ENCODE measurements at regions not wholly inside any gene's neighbourhood (a gene's known extent, or its start where the extent isn't known, plus 50 kb on each side); places are given as distances from the start of the nearest gene placed in this dataset.

DNA sequence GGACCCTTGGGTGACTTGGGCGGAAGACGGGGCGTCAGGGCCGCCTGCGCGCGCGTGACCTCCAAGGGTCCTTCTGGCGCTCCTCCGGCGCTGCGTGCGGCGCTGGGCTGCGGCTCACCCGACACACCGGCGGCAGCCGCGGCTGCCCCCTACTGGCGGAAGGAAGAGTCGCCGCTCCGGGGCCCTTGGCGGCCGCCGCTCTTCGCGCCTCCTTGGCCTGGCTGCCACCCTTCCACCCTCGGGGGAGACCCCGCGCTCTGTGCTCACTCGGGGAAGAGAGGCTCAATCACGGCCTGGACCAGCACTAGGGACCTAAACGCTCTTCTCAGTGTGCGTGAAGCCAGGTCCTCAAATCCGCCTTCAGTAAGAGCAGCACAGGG is 89.7 kb downstream of the DMRTA2 start:
- H3K4me1 ChIP-seq (ENCODE audit: control insufficient read depth, insufficient read depth, low read length) = peaks cover 4% of the 10 kb centered on the region
- no peaks in the 10 kb centered on the region for H3K36me3 ChIP-seq (ENCODE audit: control insufficient read depth, insufficient read depth, low read length)
- H3K4me3 ChIP-seq (ENCODE audit: low read length) = peak overlapping the region; percentile 69
- H3K9ac ChIP-seq (ENCODE audit: low read length) = no peak overlapping the region
- no peaks in the 10 kb centered on the region for H3K27me3 ChIP-seq (ENCODE audit: control insufficient read depth, insufficient read depth, low read length)
- H3K27ac ChIP-seq (ENCODE audit: low read depth, low read length) = no peak overlapping the region

DNA sequence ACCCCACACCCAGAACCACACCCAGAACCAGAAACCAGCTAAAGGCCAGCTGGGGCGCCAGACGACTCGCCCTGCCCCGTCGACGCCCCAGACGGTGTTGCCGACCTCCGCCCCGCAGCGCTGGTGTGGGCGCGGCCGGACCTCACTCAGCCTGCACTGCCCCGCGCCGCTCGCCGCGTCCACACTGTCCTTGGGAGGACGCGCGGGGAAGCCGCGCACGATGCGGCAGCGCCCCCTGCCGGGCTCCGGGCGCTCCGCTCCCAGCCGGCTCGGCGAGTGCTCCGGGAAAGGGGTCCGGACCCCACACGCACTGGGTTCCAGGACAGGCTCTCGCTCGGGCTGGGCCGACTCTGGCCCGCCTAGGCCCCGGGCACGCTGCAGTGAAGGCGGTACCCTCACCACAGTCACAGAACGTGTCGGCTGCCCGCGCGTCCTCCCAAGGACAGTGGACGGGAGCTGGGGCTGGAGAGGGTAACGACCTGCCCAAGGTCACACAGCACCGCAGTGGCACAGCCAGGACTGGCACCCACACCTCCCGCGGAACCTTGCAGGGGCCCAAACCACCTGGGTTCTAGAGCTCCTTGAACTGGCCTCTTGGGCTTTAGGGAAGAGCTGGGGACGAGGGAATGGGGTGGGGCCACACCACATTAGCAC is 90.2 kb downstream of the DMRTA2 start:
- Histone ChIP-seq H3K27ac (ENCODE audit: low read depth, low read length) (no peak overlapping the region), H3K36me3 (ENCODE audit: control insufficient read depth, insufficient read depth, low read length) (no peaks in the 10 kb centered on the region), H3K4me1 (ENCODE audit: control insufficient read depth, insufficient read depth, low read length) (peaks cover 4% of the 10 kb centered on the region), H3K9ac (ENCODE audit: low read length) (no peak overlapping the region), H3K27me3 (ENCODE audit: control insufficient read depth, insufficient read depth, low read length) (no peaks in the 10 kb centered on the region), H3K4me3 (ENCODE audit: low read length) (peak overlapping the region; percentile 69)

DNA sequence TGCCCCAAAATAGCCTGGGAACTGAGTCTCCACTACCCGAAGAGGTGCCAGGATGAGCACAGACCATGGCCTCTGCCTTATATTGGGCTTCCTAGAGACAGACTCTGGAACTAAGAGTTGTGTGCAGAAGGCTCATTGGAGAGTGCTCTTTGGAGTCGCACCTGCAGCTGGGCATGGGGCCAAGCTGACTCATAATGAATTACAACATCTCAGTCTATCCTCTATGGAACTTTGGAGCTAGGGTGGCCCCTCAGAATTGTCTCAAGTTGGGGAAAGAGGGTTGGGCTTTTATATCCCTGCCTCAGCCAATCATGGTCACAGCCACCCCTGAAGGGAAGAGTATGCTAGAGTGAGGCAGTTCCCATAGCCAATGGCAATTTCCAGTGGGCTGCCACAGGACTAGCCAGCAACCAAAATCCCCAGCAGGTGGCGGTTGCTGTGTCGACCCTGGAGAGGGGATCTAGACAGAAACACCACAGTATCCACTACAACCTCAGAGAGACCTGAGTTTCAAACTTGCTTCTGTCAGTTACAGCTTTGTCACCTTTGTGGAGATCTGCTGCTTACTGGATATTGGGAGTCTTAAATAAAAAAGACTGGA is 93.8 kb downstream of the DMRTA2 start:
- H3K4me1 ChIP-seq (ENCODE audit: control insufficient read depth, insufficient read depth, low read length) = peaks cover 4% of the 10 kb centered on the region
- H3K36me3 ChIP-seq (ENCODE audit: control insufficient read depth, insufficient read depth, low read length) = no peaks in the 10 kb centered on the region
- H3K4me3 ChIP-seq (ENCODE audit: low read length) = no peak overlapping the region
- H3K27me3 ChIP-seq (ENCODE audit: control insufficient read depth, insufficient read depth, low read length) = no peaks in the 10 kb centered on the region
- H3K9ac ChIP-seq (ENCODE audit: low read length) = no peak overlapping the region
- H3K27ac ChIP-seq (ENCODE audit: low read depth, low read length) = no peak overlapping the region

DNA sequence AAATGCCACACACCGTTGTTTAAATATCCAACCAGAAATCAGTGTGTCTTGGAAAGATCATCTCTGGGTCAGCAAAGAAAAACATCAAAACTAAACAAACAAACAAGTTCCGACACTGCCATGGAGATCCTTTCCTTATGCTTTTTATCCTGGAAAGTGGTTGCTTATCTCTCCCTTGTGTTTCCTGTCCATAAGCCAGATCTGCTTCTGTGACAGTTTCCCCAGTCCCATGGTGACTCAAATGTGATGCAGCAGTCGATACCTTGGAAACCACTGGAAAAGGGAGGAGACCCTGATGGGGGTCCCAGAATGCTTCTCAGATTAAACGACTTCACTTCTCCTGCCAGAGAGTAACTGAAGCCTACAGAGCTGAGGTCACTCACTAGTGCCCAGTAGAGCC is 94.7 kb downstream of the DMRTA2 start:
- H3K4me3 ChIP-seq (ENCODE audit: low read length) = no peak overlapping the region
- H3K27ac ChIP-seq (ENCODE audit: low read depth, low read length) = no peak overlapping the region
- H3K9ac ChIP-seq (ENCODE audit: low read length) = no peak overlapping the region
- no peaks in the 10 kb centered on the region for H3K27me3 ChIP-seq (ENCODE audit: control insufficient read depth, insufficient read depth, low read length)
- no peaks in the 10 kb centered on the region for H3K36me3 ChIP-seq (ENCODE audit: control insufficient read depth, insufficient read depth, low read length)
- H3K4me1 ChIP-seq (ENCODE audit: control insufficient read depth, insufficient read depth, low read length) = no peaks in the 10 kb centered on the region

DNA sequence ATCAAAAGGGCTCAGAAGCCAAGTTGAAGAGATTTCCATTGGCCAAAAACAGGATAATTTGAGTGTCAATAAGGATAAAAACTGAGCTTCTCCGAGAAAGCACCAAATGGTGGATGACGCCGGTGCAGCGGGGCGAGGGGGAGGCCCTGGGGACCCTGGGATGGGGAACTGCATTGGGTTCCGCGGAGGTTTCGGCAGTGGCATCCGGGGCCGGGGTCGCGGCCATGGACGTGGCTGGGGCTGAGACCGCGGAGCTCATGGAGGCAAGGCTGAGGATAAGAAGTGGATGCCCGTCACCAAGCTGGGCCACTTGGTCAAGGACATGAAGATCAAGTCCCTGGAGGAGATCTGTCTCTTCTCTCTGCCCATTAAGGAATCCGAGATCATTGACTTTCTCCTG is 97.2 kb downstream of the DMRTA2 start:
- Histone ChIP-seq H3K4me1 (ENCODE audit: control insufficient read depth, insufficient read depth, low read length) (no peaks in the 10 kb centered on the region), H3K4me3 (ENCODE audit: low read length) (no peak overlapping the region), H3K36me3 (ENCODE audit: control insufficient read depth, insufficient read depth, low read length) (no peaks in the 10 kb centered on the region), H3K27ac (ENCODE audit: low read depth, low read length) (no peak overlapping the region), H3K9ac (ENCODE audit: low read length) (no peak overlapping the region), H3K27me3 (ENCODE audit: control insufficient read depth, insufficient read depth, low read length) (no peaks in the 10 kb centered on the region)

DNA sequence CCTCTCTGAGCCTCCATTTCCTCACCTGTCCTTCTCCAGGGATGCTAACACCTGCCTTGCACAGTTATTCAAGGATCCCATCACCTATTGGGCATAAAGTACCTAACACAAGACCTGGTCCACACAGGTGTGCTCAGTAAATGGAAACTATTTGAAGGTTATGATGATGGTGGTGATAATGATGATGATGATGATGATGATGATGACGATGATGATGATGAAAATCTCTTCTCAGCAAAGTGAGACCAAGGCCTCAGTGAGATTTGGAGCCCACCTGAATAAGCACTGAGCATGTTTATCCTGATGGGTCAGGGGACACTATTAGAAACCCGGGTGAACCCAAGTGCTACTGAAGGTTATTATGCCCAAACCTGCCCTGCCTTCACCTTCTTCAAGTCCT is 100.7 kb downstream of the DMRTA2 start:
- Histone ChIP-seq H3K4me1 (ENCODE audit: control insufficient read depth, insufficient read depth, low read length) (no peaks in the 10 kb centered on the region), H3K27ac (ENCODE audit: low read depth, low read length) (no peak overlapping the region), H3K36me3 (ENCODE audit: control insufficient read depth, insufficient read depth, low read length) (no peaks in the 10 kb centered on the region), H3K9ac (ENCODE audit: low read length) (no peak overlapping the region), H3K4me3 (ENCODE audit: low read length) (no peak overlapping the region), H3K27me3 (ENCODE audit: control insufficient read depth, insufficient read depth, low read length) (no peaks in the 10 kb centered on the region)

DNA sequence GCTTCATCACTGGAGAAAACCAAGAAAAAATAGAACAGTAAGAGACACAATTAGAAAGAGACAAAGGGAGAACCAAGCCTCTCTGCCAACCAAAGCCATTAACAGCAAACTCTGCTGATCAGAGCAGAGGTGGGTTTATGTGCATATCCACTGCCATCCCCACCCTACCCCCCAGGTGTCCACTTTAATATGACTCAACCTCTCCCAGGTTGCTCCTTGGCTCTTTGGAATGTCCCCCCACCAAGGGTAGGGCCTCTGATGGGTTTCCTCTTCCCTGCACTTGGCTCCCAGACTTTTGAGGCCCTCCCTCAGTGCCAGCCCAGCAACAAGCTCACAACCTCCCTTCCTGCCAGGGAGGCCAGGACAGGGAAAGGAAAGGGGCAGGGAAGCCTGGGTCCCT is 104.8 kb downstream of the DMRTA2 start:
- H3K36me3 ChIP-seq (ENCODE audit: control insufficient read depth, insufficient read depth, low read length) = no peaks in the 10 kb centered on the region
- no peak overlapping the region for H3K27ac ChIP-seq (ENCODE audit: low read depth, low read length)
- no peaks in the 10 kb centered on the region for H3K4me1 ChIP-seq (ENCODE audit: control insufficient read depth, insufficient read depth, low read length)
- no peak overlapping the region for H3K9ac ChIP-seq (ENCODE audit: low read length)
- H3K4me3 ChIP-seq (ENCODE audit: low read length) = no peak overlapping the region
- H3K27me3 ChIP-seq (ENCODE audit: control insufficient read depth, insufficient read depth, low read length) = no peaks in the 10 kb centered on the region

DNA sequence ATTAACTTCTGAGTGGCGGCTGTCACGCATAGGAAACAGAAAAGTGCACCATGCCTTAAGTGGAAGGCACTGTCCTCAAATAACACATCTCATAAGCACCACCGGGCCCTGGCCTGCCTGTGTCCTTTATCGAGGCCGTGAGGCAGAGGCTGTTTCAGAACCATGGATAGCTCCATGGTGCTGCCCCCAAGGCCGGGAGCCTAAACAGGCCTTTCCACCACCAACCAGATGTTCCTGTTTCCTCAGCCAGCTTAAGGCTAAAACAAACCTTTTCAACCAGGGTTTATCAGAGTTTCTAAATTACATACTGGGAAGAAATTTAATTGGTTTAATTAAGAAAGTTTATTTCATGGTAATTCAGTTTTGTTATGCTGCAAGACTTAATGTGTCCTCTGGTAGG is 114.4 kb downstream of the DMRTA2 start:
- no peaks in the 10 kb centered on the region for H3K36me3 ChIP-seq (ENCODE audit: control insufficient read depth, insufficient read depth, low read length)
- no peak overlapping the region for H3K9ac ChIP-seq (ENCODE audit: low read length)
- H3K4me1 ChIP-seq (ENCODE audit: control insufficient read depth, insufficient read depth, low read length) = no peaks in the 10 kb centered on the region
- H3K4me3 ChIP-seq (ENCODE audit: low read length) = no peak overlapping the region
- no peak overlapping the region for H3K27ac ChIP-seq (ENCODE audit: low read depth, low read length)
- no peaks in the 10 kb centered on the region for H3K27me3 ChIP-seq (ENCODE audit: control insufficient read depth, insufficient read depth, low read length)

DNA sequence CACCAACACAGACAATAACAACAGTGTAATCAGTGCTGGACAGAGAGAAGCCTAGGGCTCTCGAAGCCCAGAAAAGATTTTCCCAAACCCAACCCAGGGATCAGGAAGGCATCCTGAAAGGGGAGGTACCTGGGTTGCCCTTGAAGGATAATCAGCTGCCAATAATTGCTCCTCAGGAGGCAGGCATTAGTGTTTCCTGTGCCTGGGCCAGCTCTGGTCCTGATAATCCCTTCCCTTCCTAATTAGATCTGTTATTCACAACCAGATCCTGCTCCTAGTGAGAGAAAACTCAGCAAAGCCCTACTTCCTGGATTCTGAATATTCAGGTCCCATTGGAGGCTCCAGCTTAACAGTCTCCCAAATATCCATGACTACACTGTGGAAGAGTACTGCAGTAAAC is 117.4 kb downstream of the DMRTA2 start:
- Histone ChIP-seq H3K4me1 (ENCODE audit: control insufficient read depth, insufficient read depth, low read length) (no peaks in the 10 kb centered on the region), H3K4me3 (ENCODE audit: low read length) (no peak overlapping the region), H3K27me3 (ENCODE audit: control insufficient read depth, insufficient read depth, low read length) (no peaks in the 10 kb centered on the region), H3K9ac (ENCODE audit: low read length) (no peak overlapping the region), H3K27ac (ENCODE audit: low read depth, low read length) (no peak overlapping the region), H3K36me3 (ENCODE audit: control insufficient read depth, insufficient read depth, low read length) (no peaks in the 10 kb centered on the region)

DNA sequence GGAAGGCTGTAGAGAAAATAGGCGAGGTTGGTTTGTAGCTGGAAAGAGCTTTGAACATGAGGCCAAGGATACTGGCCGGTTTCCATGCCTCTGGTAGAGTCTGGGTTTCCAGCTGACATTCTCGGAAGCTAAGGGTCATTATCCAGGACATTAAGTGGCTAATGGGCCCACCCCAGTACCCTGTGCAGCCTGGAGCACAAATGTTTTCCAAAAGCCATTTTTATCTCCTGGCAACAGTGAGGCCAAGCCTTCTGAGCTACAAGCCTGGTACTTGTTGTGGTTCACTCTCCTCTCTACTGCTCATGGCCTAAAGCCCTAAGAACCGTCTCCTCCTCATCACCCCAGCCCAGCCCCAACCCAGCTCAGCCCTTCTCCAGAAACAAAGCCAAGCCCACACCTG is 122.9 kb downstream of the DMRTA2 start:
- Histone ChIP-seq H3K4me1 (ENCODE audit: control insufficient read depth, insufficient read depth, low read length) (no peaks in the 10 kb centered on the region), H3K4me3 (ENCODE audit: low read length) (no peak overlapping the region), H3K9ac (ENCODE audit: low read length) (no peak overlapping the region), H3K27me3 (ENCODE audit: control insufficient read depth, insufficient read depth, low read length) (no peaks in the 10 kb centered on the region), H3K27ac (ENCODE audit: low read depth, low read length) (no peak overlapping the region), H3K36me3 (ENCODE audit: control insufficient read depth, insufficient read depth, low read length) (no peaks in the 10 kb centered on the region)

DNA sequence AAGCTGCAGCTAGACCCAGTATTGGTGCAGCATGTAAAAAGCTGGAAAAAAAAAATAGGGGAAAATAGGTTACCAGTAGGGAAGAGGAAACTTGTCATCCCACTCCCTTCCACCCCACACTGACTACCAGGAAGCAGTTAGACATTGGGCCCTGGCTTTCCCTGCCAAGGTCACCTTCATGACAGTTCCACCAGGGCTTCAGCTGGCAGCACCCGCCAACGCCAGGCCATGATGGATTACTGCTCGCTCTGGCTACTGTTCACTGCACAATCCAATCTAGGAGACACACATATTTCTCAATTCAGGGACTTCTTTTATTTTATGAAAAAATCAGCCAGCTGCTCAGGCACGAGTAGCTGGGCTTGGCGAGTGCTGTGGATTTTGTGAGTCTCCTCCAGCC is 127.7 kb downstream of the DMRTA2 start:
- Histone ChIP-seq H3K27ac (ENCODE audit: low read depth, low read length) (no peak overlapping the region), H3K36me3 (ENCODE audit: control insufficient read depth, insufficient read depth, low read length) (no peaks in the 10 kb centered on the region), H3K9ac (ENCODE audit: low read length) (no peak overlapping the region), H3K4me1 (ENCODE audit: control insufficient read depth, insufficient read depth, low read length) (no peaks in the 10 kb centered on the region), H3K4me3 (ENCODE audit: low read length) (no peak overlapping the region), H3K27me3 (ENCODE audit: control insufficient read depth, insufficient read depth, low read length) (no peaks in the 10 kb centered on the region)

DNA sequence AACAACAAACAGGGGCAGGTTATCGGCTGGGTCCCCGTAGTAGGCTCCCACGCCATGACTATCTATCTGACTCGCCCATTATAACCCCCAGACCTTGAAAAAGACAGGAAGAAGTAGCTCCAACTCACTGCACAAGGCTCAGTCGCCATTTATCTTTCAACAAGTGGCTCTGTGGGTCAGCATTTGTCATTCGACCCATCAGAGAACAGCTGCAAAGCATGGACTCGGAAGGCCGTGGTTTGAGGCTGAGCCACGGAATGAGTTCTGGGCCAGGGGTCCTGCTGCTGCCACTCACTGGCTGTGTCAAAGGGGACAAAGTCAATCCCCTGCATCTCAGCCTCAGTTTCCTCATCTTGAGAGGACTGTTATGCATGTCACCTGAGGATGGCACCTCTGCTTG is 131.0 kb downstream of the DMRTA2 start:
- no peak overlapping the region for H3K4me3 ChIP-seq (ENCODE audit: low read length)

DNA sequence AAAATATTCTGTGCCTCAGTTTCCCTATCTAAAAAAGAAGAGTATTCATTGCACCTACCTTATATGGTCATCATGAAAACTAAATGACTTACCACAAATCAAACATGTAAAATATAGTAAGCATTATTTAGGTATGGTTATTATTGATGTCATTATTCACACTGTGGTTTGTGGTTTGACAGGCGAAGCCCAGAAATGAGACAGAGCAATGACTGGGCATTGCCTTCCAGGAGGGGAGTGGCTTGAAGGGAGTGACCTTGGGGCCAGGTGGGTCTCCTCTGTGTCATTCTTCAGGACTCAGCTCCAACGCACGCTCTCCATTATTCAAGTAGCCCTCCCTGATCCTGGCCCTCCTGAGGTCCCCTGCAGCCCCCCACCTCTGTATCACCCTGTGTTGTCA is 133.7 kb downstream of the DMRTA2 start:
- no peak overlapping the region for H3K27ac ChIP-seq (ENCODE audit: low read depth, low read length)
- H3K36me3 ChIP-seq (ENCODE audit: control insufficient read depth, insufficient read depth, low read length) = no peaks in the 10 kb centered on the region

More for the DNA sequence above, 131.0 kb downstream of the DMRTA2 start:
- Histone ChIP-seq H3K9ac (ENCODE audit: low read length) (no peak overlapping the region), H3K4me1 (ENCODE audit: control insufficient read depth, insufficient read depth, low read length) (no peaks in the 10 kb centered on the region), H3K27me3 (ENCODE audit: control insufficient read depth, insufficient read depth, low read length) (peaks cover 3% of the 10 kb centered on the region), H3K27ac (ENCODE audit: low read depth, low read length) (no peak overlapping the region), H3K36me3 (ENCODE audit: control insufficient read depth, insufficient read depth, low read length) (no peaks in the 10 kb centered on the region)

More for the DNA sequence above, 133.7 kb downstream of the DMRTA2 start:
- H3K4me3 ChIP-seq (ENCODE audit: low read length) = no peak overlapping the region
- no peaks in the 10 kb centered on the region for H3K4me1 ChIP-seq (ENCODE audit: control insufficient read depth, insufficient read depth, low read length)
- H3K27me3 ChIP-seq (ENCODE audit: control insufficient read depth, insufficient read depth, low read length) = peaks cover 3% of the 10 kb centered on the region
- H3K9ac ChIP-seq (ENCODE audit: low read length) = no peak overlapping the region

Measured in rectal smooth muscle tissue (tissue), 1 donor.